H1 (cell line): ENCODE measurements at regions not wholly inside any gene's neighbourhood (a gene's known extent, or its start where the extent isn't known, plus 50 kb on each side); places are given as distances from the start of the nearest gene placed in this dataset.

Experiments used
- CTCF ChIA-PET: fragments of 300-600 bp; sonication (Branson Sonifier 250); formaldehyde crosslinking; loops from one replicate; lab custom pipeline; 2021; ENCODE audit not compliant: partially characterized antibody; lab: Charles Lee
- POLR2A ChIA-PET: fragments of 300-600 bp; sonication (Branson Sonifier 250); formaldehyde crosslinking; loops from one replicate; lab custom pipeline; 2021; ENCODE audit warnings: inconsistent platforms; ENCODE audit not compliant: partially characterized antibody; lab: Charles Lee
- DNase-seq, 2 experiments: peaks; one replicate each; pipeline versions ENCODE4 v3.0.0 to v3.0.0-alpha.2; 2010 to 2022; ENCODE audit warnings: low spot score in 2 of 2, low read depth in 1 of 2, mixed read lengths in 1 of 2
- FAIRE-seq: peaks from 2 replicates; lab custom pipeline; 2011; peaks lifted over from hg19 to GRCh38; lab: Jason Lieb, UNC
- H2AFZ ChIP-seq: 2 replicates; pipeline ENCODE4 v1.8.1; 2012; ENCODE audit warnings: low read length, inconsistent platforms
- H2AK5ac ChIP-seq: 2 replicates; pipeline ENCODE4 v1.6.1; 2013; ENCODE audit warnings: low read depth, low read length
- H2BK120ac ChIP-seq: replicated peaks from 2 replicates; pipeline ENCODE3; 2013; ENCODE audit warnings: low read depth, low read length, inconsistent platforms
- H2BK12ac ChIP-seq: 2 replicates; pipeline ENCODE4 v1.6.1; 2013; ENCODE audit warnings: low read depth, low read length
- H2BK15ac ChIP-seq: 2 replicates; pipeline ENCODE4 v1.6.1; 2013; ENCODE audit warnings: low read length
- H2BK20ac ChIP-seq: 2 replicates; pipeline ENCODE4 v1.6.1; 2013; ENCODE audit warnings: low read length
- H2BK5ac ChIP-seq: 2 replicates; pipeline ENCODE4 v1.6.1; 2013; ENCODE audit warnings: low read depth, low read length
- H3K14ac ChIP-seq: 2 replicates; pipeline ENCODE4 v1.6.1; 2013; ENCODE audit warnings: inconsistent platforms; ENCODE audit not compliant: insufficient read length
- H3K18ac ChIP-seq: 2 replicates; pipeline ENCODE4 v1.6.1; 2013; ENCODE audit warnings: low read length; ENCODE audit errors: extremely low read depth
- H3K23ac ChIP-seq: 2 replicates; pipeline ENCODE4 v1.6.1; 2013; ENCODE audit warnings: inconsistent platforms; ENCODE audit not compliant: insufficient read length
- H3K23me2 ChIP-seq: 2 replicates; pipeline ENCODE4 v1.6.1; 2013; ENCODE audit warnings: low read depth, low read length
- H3K27ac ChIP-seq: 2 replicates; pipeline ENCODE4 v1.6.1; 2011; ENCODE audit warnings: low read depth, low read length, inconsistent platforms
- H3K27me3 ChIP-seq, 4 experiments: replicated peaks in 1 of 4; 1 replicate in 1 of 4; 2 replicates in 3 of 4; pipeline versions ENCODE4 v1.6.1 to v1.8.1; 2011 to 2013; ENCODE audit warnings: low read length in 3 of 4, mild to moderate bottlenecking in 3 of 4, inconsistent platforms in 2 of 4, mixed read lengths in 2 of 4, moderate library complexity in 1 of 4; ENCODE audit not compliant: control insufficient read depth in 3 of 4, insufficient read depth in 3 of 4; ENCODE audit errors: extremely low read depth in 1 of 4
- H3K36me3 ChIP-seq, 4 experiments: 2 replicates each; pipeline versions ENCODE4 v1.6.1 to v1.8.1; 2011 to 2013; ENCODE audit warnings: mild to moderate bottlenecking in 4 of 4, low read length in 3 of 4, moderate library complexity in 2 of 4, control low read depth in 1 of 4, inconsistent platforms in 1 of 4; ENCODE audit not compliant: insufficient read depth in 4 of 4, control insufficient read depth in 2 of 4
- H3K4ac ChIP-seq: replicated peaks from 2 replicates; pipeline ENCODE3; 2013; ENCODE audit warnings: low read length, low read depth, mixed read lengths, inconsistent platforms; ENCODE audit not compliant: insufficient read length
- H3K4me1 ChIP-seq, 4 experiments: replicated peaks in 1 of 4; 1 replicate in 1 of 4; 2 replicates in 3 of 4; pipeline versions ENCODE4 v1.6.1 to v1.8.1; 2011 to 2013; ENCODE audit warnings: low read length in 3 of 4, inconsistent platforms in 2 of 4, mixed read lengths in 1 of 4; ENCODE audit not compliant: insufficient read depth in 4 of 4, control insufficient read depth in 3 of 4
- H3K4me2 ChIP-seq, 2 experiments: 2 replicates each; pipeline versions ENCODE4 v1.6.1 to v1.8.1; 2011 to 2013; ENCODE audit warnings: low read depth in 2 of 2, low read length in 2 of 2, control low read depth in 1 of 2, inconsistent platforms in 1 of 2, mild to moderate bottlenecking in 1 of 2; ENCODE audit not compliant: insufficient read depth in 1 of 2
- H3K4me3 ChIP-seq, 4 experiments: fragments of 200-600, 300-600 bp in 1 of 4; sonication (generic), shearing (Covaris generic), sonication (Bioruptor Twin) in 1 of 4; 2 replicates each; pipeline versions ENCODE4 v1.5.1 to v1.8.1; 2011 to 2016; ENCODE audit warnings: low read length in 4 of 4, low read depth in 3 of 4, control low read depth in 2 of 4, inconsistent platforms in 2 of 4, mild to moderate bottlenecking in 2 of 4, mixed read lengths in 1 of 4, moderate library complexity in 1 of 4; ENCODE audit not compliant: insufficient read depth in 2 of 4; ENCODE audit errors: extremely low read depth in 1 of 4
- H3K56ac ChIP-seq: replicated peaks from 2 replicates; pipeline ENCODE3; 2013; ENCODE audit warnings: low read depth, mild to moderate bottlenecking, mixed read lengths, low read length, inconsistent platforms; ENCODE audit not compliant: insufficient read length
- H3K79me1 ChIP-seq: 2 replicates; pipeline ENCODE4 v1.6.1; 2013; ENCODE audit warnings: low read depth, low read length, control low read depth
- H3K79me2 ChIP-seq, 2 experiments: 2 replicates each; pipeline versions ENCODE4 v1.6.1 to v1.8.1; 2012 to 2013; ENCODE audit warnings: low read length in 2 of 2, mild to moderate bottlenecking in 2 of 2, inconsistent platforms in 1 of 2; ENCODE audit not compliant: insufficient read depth in 2 of 2, control insufficient read depth in 1 of 2
- H3K9ac ChIP-seq, 4 experiments: replicated peaks in 1 of 4; 1 replicate in 1 of 4; 2 replicates in 3 of 4; pipeline versions ENCODE4 v1.6.1 to v1.8.1; 2011 to 2013; ENCODE audit warnings: low read depth in 3 of 4, low read length in 3 of 4, control low read depth in 2 of 4, mild to moderate bottlenecking in 2 of 4, moderate library complexity in 2 of 4, inconsistent platforms in 1 of 4; ENCODE audit errors: extremely low read depth in 1 of 4
- H3K9me3 ChIP-seq, 2 experiments: 2 replicates each; pipeline versions ENCODE4 v1.6.1 to v1.8.1; 2012 to 2013; ENCODE audit warnings: mild to moderate bottlenecking in 2 of 2, moderate library complexity in 2 of 2, control low read depth in 1 of 2, inconsistent platforms in 1 of 2, low read depth in 1 of 2, low read length in 1 of 2, mixed read lengths in 1 of 2; ENCODE audit not compliant: insufficient read depth in 2 of 2
- H4K20me1 ChIP-seq, 2 experiments: replicated peaks in 1 of 2; 2 replicates each; pipeline versions ENCODE3 to v1.8.1; 2011 to 2013; ENCODE audit warnings: inconsistent platforms in 2 of 2, low read length in 2 of 2, mild to moderate bottlenecking in 1 of 2; ENCODE audit not compliant: insufficient read depth in 2 of 2, control insufficient read depth in 1 of 2
- H4K5ac ChIP-seq: 2 replicates; pipeline ENCODE4 v1.6.1; 2013; ENCODE audit warnings: low read length, low read depth, mixed read lengths, inconsistent platforms; ENCODE audit not compliant: insufficient read length
- H4K8ac ChIP-seq: 2 replicates; pipeline ENCODE4 v1.8.0; 2013; ENCODE audit warnings: mild to moderate bottlenecking, moderate library complexity, low read length, inconsistent platforms; ENCODE audit not compliant: insufficient read depth; ENCODE audit errors: extremely low read depth
- H4K91ac ChIP-seq: replicated peaks from 2 replicates; pipeline ENCODE3; 2013; ENCODE audit warnings: low read length, mixed read lengths, inconsistent platforms; ENCODE audit not compliant: insufficient read length
- CTCF ChIP-seq, 3 experiments: IDR thresholded peaks; 1 replicate in 2 of 3; 2 replicates in 1 of 3; pipeline versions ENCODE4 v1.5.1 to v1.6.1; 2011; ENCODE audit warnings: low read length in 3 of 3, mild to moderate bottlenecking in 3 of 3, inconsistent platforms in 2 of 3, low read depth in 1 of 3, moderate library complexity in 1 of 3; ENCODE audit not compliant: insufficient read depth in 1 of 3; ENCODE audit errors: control extremely low read depth in 1 of 3
- EGR1 ChIP-seq: IDR thresholded peaks from 2 replicates; pipeline ENCODE4 v1.6.1; 2011; ENCODE audit warnings: low read depth, low read length, borderline replicate concordance
- MAX ChIP-seq: IDR thresholded peaks from 2 replicates; pipeline ENCODE4 v1.6.1; 2012; ENCODE audit warnings: inconsistent platforms
- WGBS, 2 experiments: shearing (Covaris generic) in 1 of 2; methylation state at CpG; one replicate each; pipeline versions ENCODE4 v1.1.6 to v1.1.7; 2013 to 2015; ENCODE audit warnings: low lambda C conversion rate in 2 of 2, mixed read lengths in 2 of 2, inconsistent platforms in 1 of 2, low coverage in 1 of 2, missing lambda C conversion rate in 1 of 2; ENCODE audit not compliant: insufficient replicate concordance in 2 of 2, insufficient coverage in 1 of 2, insufficient read length in 1 of 2; ENCODE audit errors: extremely low coverage in 1 of 2, missing lambda C conversion rate in 1 of 2; 5-methylcytosine and 5-hydroxymethylcytosine counted together

- Histone ChIP-seq H3K9me3 (peaks cover 37 to 41% of the 10 kb centered on the region in 2 experiments), H3K56ac (no peak overlapping the region), H4K5ac (no peak overlapping the region), H2BK5ac (no peak overlapping the region), H2BK12ac (no peak overlapping the region), H3K36me3 (peaks cover 0 to 25% (median 0%) of the 10 kb centered on the region in 4 experiments; a peak in 2 of 8 replicates), H2BK15ac (no peak overlapping the region), H3K9ac (no peak overlapping the region), H2AFZ (no peak overlapping the region), H3K18ac (no peak overlapping the region), H2BK120ac (no peak overlapping the region), H3K27ac (no peak overlapping the region), H4K91ac (no peak overlapping the region), H4K8ac (no peak overlapping the region), H4K20me1 (no peaks in the 10 kb centered on the region), H3K79me1 (no peaks in the 10 kb centered on the region), H3K27me3 (peaks cover 15 to 28% (median 20%) of the 10 kb centered on the region in 4 experiments), H3K4me2 (no peak overlapping the region), H3K4me3 (no peak overlapping the region), H3K14ac (no peak overlapping the region), H3K4ac (no peak overlapping the region), H3K23me2 (no peaks in the 10 kb centered on the region), H3K79me2 (no peaks in the 10 kb centered on the region), H2AK5ac (no peak overlapping the region), H2BK20ac (no peak overlapping the region), H3K23ac (no peak overlapping the region), H3K4me1 (no peaks in the 10 kb centered on the region)
- WGBS, 2 experiments = 91% methylated on average over 10 of the region's 10 CpGs; no CpG with 5 or more reads in 1 of the 2 experiments
- DNase-seq (peak in 1 of 2 experiments; percentile 77), FAIRE-seq (peak; percentile 58)
- CTCF ChIA-PET = no interaction called here
- POLR2A ChIA-PET = no interaction called here
- no peak for TF ChIP-seq EGR1
- TF ChIP-seq MAX = 0 out of 2 replicates have a peak, but pooled peaks have one; percentile 11
- TF ChIP-seq CTCF (IDR thresholded peaks at IDR 0.05; ENCODE audit: control extremely low read depth in 1 of 3, insufficient read depth in 1 of 3, low read depth in 1 of 3, low read length in 3 of 3) = peak; percentile 56 to 72 (median 71)
Measured at GRCh38 chr19:27774337-27774736, 1438.6 kb downstream of the UQCRFS1 start.
